ENCODE measurements at regions not wholly inside any gene's neighbourhood (a gene's known extent, or its start where the extent isn't known, plus 50 kb on each side); places are given as distances from the start of the nearest gene placed in this dataset.

DNA sequence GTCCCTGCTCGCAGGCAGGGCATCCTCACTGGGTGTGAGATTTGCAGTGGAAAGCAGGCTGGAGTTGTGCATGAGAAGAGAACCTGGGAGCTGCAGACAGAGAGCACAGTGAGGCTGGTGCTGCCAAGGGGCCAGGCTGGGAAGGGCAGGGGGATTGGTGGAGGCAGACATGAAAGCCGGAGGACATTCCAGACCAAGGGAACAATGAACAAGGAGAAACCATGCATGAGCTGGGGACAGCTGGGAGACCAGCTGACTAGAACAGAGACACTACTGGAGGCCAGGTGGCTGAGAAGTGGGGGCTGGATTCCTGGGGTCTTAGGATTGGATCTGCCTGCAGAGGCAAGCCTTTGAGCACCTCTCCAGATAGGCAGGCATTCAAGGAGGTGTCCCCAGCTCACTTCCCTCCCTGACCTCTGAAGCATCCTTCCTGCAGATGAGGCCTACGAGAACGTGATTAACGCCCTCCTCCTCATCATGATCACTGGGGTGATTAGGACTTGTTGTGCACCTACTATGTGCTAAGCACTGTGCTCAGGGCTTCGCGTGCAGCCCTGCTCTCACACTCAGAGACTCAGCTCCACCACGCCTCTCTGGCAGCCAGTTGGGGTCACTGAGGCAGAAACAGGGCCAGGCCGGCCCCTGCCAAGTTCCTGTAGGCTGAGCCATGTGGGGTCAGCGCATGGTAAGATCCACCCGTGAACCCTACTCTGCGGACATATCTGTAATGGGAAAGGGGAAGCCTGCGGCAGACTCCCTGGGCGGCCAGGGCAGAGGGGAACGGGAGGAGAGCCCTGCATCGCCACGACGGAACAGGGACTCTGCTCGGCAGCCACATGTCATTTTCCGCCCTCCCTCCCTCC lies 74.8 kb upstream of the SLC66A3 start:
- TF ChIP-seq, protein P1, sequence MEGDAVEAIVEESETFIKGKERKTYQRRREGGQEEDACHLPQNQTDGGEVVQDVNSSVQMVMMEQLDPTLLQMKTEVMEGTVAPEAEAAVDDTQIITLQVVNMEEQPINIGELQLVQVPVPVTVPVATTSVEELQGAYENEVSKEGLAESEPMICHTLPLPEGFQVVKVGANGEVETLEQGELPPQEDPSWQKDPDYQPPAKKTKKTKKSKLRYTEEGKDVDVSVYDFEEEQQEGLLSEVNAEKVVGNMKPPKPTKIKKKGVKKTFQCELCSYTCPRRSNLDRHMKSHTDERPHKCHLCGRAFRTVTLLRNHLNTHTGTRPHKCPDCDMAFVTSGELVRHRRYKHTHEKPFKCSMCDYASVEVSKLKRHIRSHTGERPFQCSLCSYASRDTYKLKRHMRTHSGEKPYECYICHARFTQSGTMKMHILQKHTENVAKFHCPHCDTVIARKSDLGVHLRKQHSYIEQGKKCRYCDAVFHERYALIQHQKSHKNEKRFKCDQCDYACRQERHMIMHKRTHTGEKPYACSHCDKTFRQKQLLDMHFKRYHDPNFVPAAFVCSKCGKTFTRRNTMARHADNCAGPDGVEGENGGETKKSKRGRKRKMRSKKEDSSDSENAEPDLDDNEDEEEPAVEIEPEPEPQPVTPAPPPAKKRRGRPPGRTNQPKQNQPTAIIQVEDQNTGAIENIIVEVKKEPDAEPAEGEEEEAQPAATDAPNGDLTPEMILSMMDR (IDR thresholded peaks at IDR 0.05; ENCODE audit: low read depth, low read length, poor library complexity, severe bottlenecking): no peak
- TF ChIP-seq EZH2phosphoT487 (IDR thresholded peaks at IDR 0.05; ENCODE audit: borderline replicate concordance, low read length): no peak
